H9 (cell line): ENCODE measurements at regions not wholly inside any gene's neighbourhood (a gene's known extent, or its start where the extent isn't known, plus 50 kb on each side); places are given as distances from the start of the nearest gene placed in this dataset.

Experiments used
- DNase-seq: peaks from one replicate; pipeline ENCODE4 v3.0.0-alpha.2; 2017
- H2AFZ ChIP-seq: one replicate; pipeline ENCODE4 v1.6.1; 2013; ENCODE audit warnings: mild to moderate bottlenecking, low read length, control low read depth, moderate library complexity
- H2AK5ac ChIP-seq: 2 replicates; pipeline ENCODE4 v1.6.1; 2013; ENCODE audit warnings: low read length, control low read depth, mixed read lengths; ENCODE audit not compliant: insufficient read length
- H2BK120ac ChIP-seq: one replicate; pipeline ENCODE4 v1.6.1; 2013; ENCODE audit warnings: low read depth, mild to moderate bottlenecking, low read length, control low read depth, inconsistent platforms; ENCODE audit not compliant: poor library complexity, severe bottlenecking
- H2BK12ac ChIP-seq: 2 replicates; pipeline ENCODE4 v1.6.1; 2013; ENCODE audit warnings: low read length, control low read depth, mixed read lengths, low read depth; ENCODE audit not compliant: insufficient read length
- H2BK15ac ChIP-seq: 2 replicates; pipeline ENCODE4 v1.6.1; 2013; ENCODE audit warnings: low read depth, low read length, control low read depth
- H2BK20ac ChIP-seq: one replicate; pipeline ENCODE4 v1.6.1; 2013; ENCODE audit warnings: low read depth, mild to moderate bottlenecking, low read length, control low read depth, inconsistent platforms; ENCODE audit not compliant: poor library complexity, severe bottlenecking
- H2BK5ac ChIP-seq: 2 replicates; pipeline ENCODE4 v1.6.1; 2013; ENCODE audit warnings: low read length, control low read depth, mixed read lengths; ENCODE audit not compliant: insufficient read length
- H3K14ac ChIP-seq: 2 replicates; pipeline ENCODE4 v1.6.1; 2013; ENCODE audit warnings: low read length, control low read depth; ENCODE audit not compliant: insufficient read depth
- H3K18ac ChIP-seq: 2 replicates; pipeline ENCODE4 v1.6.1; 2013; ENCODE audit warnings: low read depth, mild to moderate bottlenecking, mixed read lengths, low read length, control low read depth; ENCODE audit not compliant: insufficient read length
- H3K23ac ChIP-seq: 2 replicates; pipeline ENCODE4 v1.6.1; 2013; ENCODE audit warnings: low read length, control low read depth, mixed read lengths, low read depth; ENCODE audit not compliant: insufficient read length
- H3K23me2 ChIP-seq: 2 replicates; pipeline ENCODE4 v1.6.1; 2013; ENCODE audit warnings: low read depth, mild to moderate bottlenecking, mixed read lengths, low read length, control low read depth; ENCODE audit not compliant: insufficient read length, poor library complexity, severe bottlenecking
- H3K27ac ChIP-seq: 2 replicates; pipeline ENCODE4 v1.5.1; 2013; ENCODE audit warnings: low read length, control low read depth, mixed read lengths, low read depth; ENCODE audit not compliant: insufficient read length
- H3K27me3 ChIP-seq: 2 replicates; pipeline ENCODE4 v1.6.1; 2013; ENCODE audit warnings: low read length, control low read depth, inconsistent platforms; ENCODE audit not compliant: insufficient read depth
- H3K4ac ChIP-seq: 2 replicates; pipeline ENCODE4 v1.6.1; 2013; ENCODE audit warnings: low read depth, mild to moderate bottlenecking, control low read depth, inconsistent platforms, low read length, moderate library complexity
- H3K4me1 ChIP-seq: 2 replicates; pipeline ENCODE4 v1.6.1; 2013; ENCODE audit warnings: low read length, control low read depth, inconsistent platforms; ENCODE audit not compliant: insufficient read depth
- H3K4me2 ChIP-seq: 2 replicates; pipeline ENCODE4 v1.6.1; 2013; ENCODE audit warnings: low read length, control low read depth, mixed read lengths; ENCODE audit not compliant: insufficient read length, insufficient read depth
- H3K56ac ChIP-seq: 2 replicates; pipeline ENCODE4 v1.6.1; 2013; ENCODE audit warnings: low read depth, mild to moderate bottlenecking, mixed read lengths, low read length, control low read depth; ENCODE audit not compliant: insufficient read length
- H3K79me1 ChIP-seq: 2 replicates; pipeline ENCODE4 v1.6.1; 2013; ENCODE audit warnings: low read depth, mild to moderate bottlenecking, moderate library complexity, low read length, control low read depth, inconsistent platforms; ENCODE audit not compliant: insufficient read depth, poor library complexity, severe bottlenecking
- H3K79me2 ChIP-seq: 2 replicates; pipeline ENCODE4 v1.6.1; 2013; ENCODE audit warnings: low read length, control low read depth, inconsistent platforms; ENCODE audit not compliant: insufficient read depth
- H3K9ac ChIP-seq: 2 replicates; pipeline ENCODE4 v1.6.1; 2013; ENCODE audit warnings: low read length, control low read depth, mixed read lengths; ENCODE audit not compliant: insufficient read length; ENCODE audit errors: extremely low read depth
- H3K9me3 ChIP-seq: one replicate; pipeline ENCODE4 v1.6.1; 2013; ENCODE audit warnings: low read depth, low read length, inconsistent platforms; ENCODE audit not compliant: control insufficient read depth
- H3T11ph ChIP-seq: one replicate; pipeline ENCODE4 v1.6.1; 2013; ENCODE audit warnings: mild to moderate bottlenecking, low read length, control low read depth, inconsistent platforms
- H4K20me1 ChIP-seq: one replicate; pipeline ENCODE4 v1.6.1; 2013; ENCODE audit not compliant: control insufficient read depth, insufficient read length, insufficient read depth
- H4K5ac ChIP-seq: 2 replicates; pipeline ENCODE4 v1.6.1; 2013; ENCODE audit warnings: low read depth, mild to moderate bottlenecking, mixed read lengths, low read length, control low read depth; ENCODE audit not compliant: insufficient read length
- H4K8ac ChIP-seq: replicated peaks from 2 replicates; pipeline ENCODE4 v1.6.1; 2013; ENCODE audit warnings: low read length, control low read depth, mixed read lengths, low read depth; ENCODE audit not compliant: insufficient read length
- H4K91ac ChIP-seq: 2 replicates; pipeline ENCODE4 v1.6.1; 2013; ENCODE audit warnings: low read depth, mild to moderate bottlenecking, moderate library complexity, mixed read lengths, low read length, control low read depth; ENCODE audit not compliant: insufficient read length
- H3K27ac Mint-ChIP-seq, 3 experiments: 2 replicates in 2 of 3; 3 replicates in 1 of 3; pipeline ENCODE4 v1.8.0; 2020 to 2021; ENCODE audit warnings: mixed read lengths in 3 of 3, mild to moderate bottlenecking in 1 of 3, moderate library complexity in 1 of 3
- H3K27me3 Mint-ChIP-seq: 2 replicates; pipeline ENCODE4 v1.8.0; 2021; ENCODE audit warnings: low read depth, mild to moderate bottlenecking, moderate library complexity, mixed read lengths
- H3K36me3 Mint-ChIP-seq, 3 experiments: 2 replicates in 2 of 3; 3 replicates in 1 of 3; pipeline ENCODE4 v1.8.0; 2020 to 2021; ENCODE audit warnings: low read depth in 3 of 3, mixed read lengths in 3 of 3; ENCODE audit not compliant: insufficient read depth in 1 of 3
- H3K4me1 Mint-ChIP-seq, 2 experiments: 2 replicates each; pipeline ENCODE4 v1.8.0; 2020; ENCODE audit warnings: mixed read lengths in 2 of 2
- H3K4me3 Mint-ChIP-seq, 2 experiments: 2 replicates in 1 of 2; 3 replicates in 1 of 2; pipeline ENCODE4 v1.8.0; 2020 to 2021; ENCODE audit warnings: mild to moderate bottlenecking in 2 of 2, mixed read lengths in 2 of 2, moderate library complexity in 1 of 2
- H3K9me3 Mint-ChIP-seq, 2 experiments: 2 replicates in 1 of 2; 3 replicates in 1 of 2; pipeline ENCODE4 v1.8.0; 2020; ENCODE audit warnings: mild to moderate bottlenecking in 2 of 2, mixed read lengths in 2 of 2, moderate library complexity in 1 of 2
- WGBS: extraction: QIAGEN DNeasy Blood & Tissue Kit; methylation state at CpG from one replicate; pipeline ENCODE4 v1.1.7; 2013; ENCODE audit warnings: missing lambda C conversion rate, low lambda C conversion rate, mixed read lengths; ENCODE audit not compliant: insufficient read length; ENCODE audit errors: extremely low coverage; 5-methylcytosine and 5-hydroxymethylcytosine counted together
- TF ChIP-seq, protein P1 (sequence below): fragments of 200-600 bp; sonication (generic); conservative IDR thresholded peaks from 3 replicates; pipeline ENCODE4 v1.8.0; 2021; ENCODE audit warnings: antibody characterized with exemption, mild to moderate bottlenecking

DNA sequence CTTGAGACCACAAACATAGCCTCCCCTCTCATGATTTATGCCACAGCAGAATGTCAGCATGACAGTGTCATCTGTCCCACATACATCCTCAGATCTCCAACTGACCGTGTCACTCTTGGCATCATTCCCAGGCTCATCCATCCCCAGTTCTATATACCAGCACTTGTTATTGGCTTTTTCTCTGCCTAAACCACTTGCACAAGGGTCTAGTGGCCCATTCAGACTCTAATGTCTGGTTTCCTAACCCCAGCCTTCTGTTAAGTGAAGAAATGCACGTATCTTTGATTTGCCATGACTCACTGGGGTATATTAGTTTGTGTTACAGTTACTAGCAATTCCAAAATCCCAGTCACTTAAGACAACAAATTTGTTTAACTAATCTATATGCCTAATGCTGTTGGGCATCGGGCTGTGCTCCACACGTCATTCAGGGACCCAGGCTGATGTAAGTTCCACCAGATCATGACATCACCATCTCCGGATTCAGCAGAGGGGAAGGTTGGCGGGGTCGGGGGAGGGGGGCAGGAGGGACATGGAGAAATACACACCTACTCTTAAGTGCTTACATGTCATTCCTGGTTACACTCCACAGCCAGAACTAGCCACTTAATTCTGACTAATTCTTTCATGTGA is 517.4 kb downstream of the BUD13 start:
- no peak overlapping the region for H3K9ac ChIP-seq
- H3K23me2 ChIP-seq, result no peaks in the 10 kb centered on the region
- peaks cover 3 to 4% of the 10 kb centered on the region in 2 experiments; a peak in 4 of 5 replicates for H3K9me3 Mint-ChIP-seq
- H3K27ac Mint-ChIP-seq, result peak overlapping the region in 1 of 3 experiments; percentile 60; a peak in 1 of 7 replicates
- no CpG with 5 or more reads among the region's 7 CpGs for WGBS
- no peaks in the 10 kb centered on the region for H3K9me3 ChIP-seq
- no peak overlapping the region for H3K56ac ChIP-seq
- H4K5ac ChIP-seq, result no peak overlapping the region
- peaks cover 8 to 9% of the 10 kb centered on the region in 2 experiments for H3K4me1 Mint-ChIP-seq
- H3K36me3 Mint-ChIP-seq, result peaks cover 0 to 4% (median 0%) of the 10 kb centered on the region in 3 experiments; a peak in 2 of 7 replicates
- H4K8ac ChIP-seq, result no peak overlapping the region
- no peaks in the 10 kb centered on the region for H3K79me1 ChIP-seq
- no peak overlapping the region for H2BK12ac ChIP-seq
- no peak overlapping the region for H3K18ac ChIP-seq
- H3K14ac ChIP-seq, result no peak overlapping the region
- no peaks in the 10 kb centered on the region for H4K20me1 ChIP-seq
- H2AFZ ChIP-seq, result no peak overlapping the region
- no peak for DNase-seq
- no peak overlapping the region for H3K27ac ChIP-seq
- H3K27me3 ChIP-seq, result no peaks in the 10 kb centered on the region
- H2BK5ac ChIP-seq, result no peak overlapping the region
- no peak overlapping the region for H3K4me2 ChIP-seq
- TF ChIP-seq, protein P1, sequence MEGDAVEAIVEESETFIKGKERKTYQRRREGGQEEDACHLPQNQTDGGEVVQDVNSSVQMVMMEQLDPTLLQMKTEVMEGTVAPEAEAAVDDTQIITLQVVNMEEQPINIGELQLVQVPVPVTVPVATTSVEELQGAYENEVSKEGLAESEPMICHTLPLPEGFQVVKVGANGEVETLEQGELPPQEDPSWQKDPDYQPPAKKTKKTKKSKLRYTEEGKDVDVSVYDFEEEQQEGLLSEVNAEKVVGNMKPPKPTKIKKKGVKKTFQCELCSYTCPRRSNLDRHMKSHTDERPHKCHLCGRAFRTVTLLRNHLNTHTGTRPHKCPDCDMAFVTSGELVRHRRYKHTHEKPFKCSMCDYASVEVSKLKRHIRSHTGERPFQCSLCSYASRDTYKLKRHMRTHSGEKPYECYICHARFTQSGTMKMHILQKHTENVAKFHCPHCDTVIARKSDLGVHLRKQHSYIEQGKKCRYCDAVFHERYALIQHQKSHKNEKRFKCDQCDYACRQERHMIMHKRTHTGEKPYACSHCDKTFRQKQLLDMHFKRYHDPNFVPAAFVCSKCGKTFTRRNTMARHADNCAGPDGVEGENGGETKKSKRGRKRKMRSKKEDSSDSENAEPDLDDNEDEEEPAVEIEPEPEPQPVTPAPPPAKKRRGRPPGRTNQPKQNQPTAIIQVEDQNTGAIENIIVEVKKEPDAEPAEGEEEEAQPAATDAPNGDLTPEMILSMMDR, result no peak
- no peak overlapping the region for H2AK5ac ChIP-seq
- H3T11ph ChIP-seq, result no peak overlapping the region
- no peak overlapping the region for H3K4me3 Mint-ChIP-seq
- H3K4me1 ChIP-seq, result no peaks in the 10 kb centered on the region
- no peaks in the 10 kb centered on the region for H3K79me2 ChIP-seq
- H2BK20ac ChIP-seq, result no peak overlapping the region
- no peak overlapping the region for H2BK15ac ChIP-seq
- H4K91ac ChIP-seq, result no peak overlapping the region
- H3K23ac ChIP-seq, result no peak overlapping the region
- H3K27me3 Mint-ChIP-seq, result peaks cover 4% of the 10 kb centered on the region
- H2BK120ac ChIP-seq, result no peak overlapping the region
- H3K4ac ChIP-seq, result no peak overlapping the region
